Activated T-cell treated with anti-CD3 and anti-CD28 coated beads, Interleukin-2, amount 50 U/mL, for 4 hours (primary cell): ENCODE measurements at regions not wholly inside any gene's neighbourhood (a gene's known extent, or its start where the extent isn't known, plus 50 kb on each side); places are given as distances from the start of the nearest gene placed in this dataset.

Experiments
- ATAC-seq, 2 donors: fragments of 200-7000 bp; cut with Tn5 transposase; one replicate each; pipeline ENCODE4 v1.10.0; 2021
- DNase-seq: peaks from one replicate; pipeline ENCODE4 v3.0.0-alpha.2; 2020
- H3K27me3 Mint-ChIP-seq: one replicate; pipeline ENCODE4 v1.8.0; 2021; ENCODE audit warnings: low read depth, mixed read lengths
- H3K36me3 Mint-ChIP-seq: one replicate; pipeline ENCODE4 v1.8.0; 2022; ENCODE audit warnings: mixed read lengths; ENCODE audit not compliant: insufficient read depth
- H3K4me1 Mint-ChIP-seq: one replicate; pipeline ENCODE4 v1.8.0; 2021; ENCODE audit warnings: low read depth, mixed read lengths
- H3K4me3 Mint-ChIP-seq: one replicate; pipeline ENCODE4 v1.8.0; 2021; ENCODE audit warnings: mild to moderate bottlenecking, moderate library complexity, mixed read lengths
- H3K9me3 Mint-ChIP-seq: one replicate; pipeline ENCODE4 v1.8.0; 2021; ENCODE audit warnings: mixed read lengths

GRCh38 chr9:80595192-80595591, 1023.4 kb downstream of the TLE4 start:
- Mint-ChIP-seq H3K4me3 (no peak overlapping the region), H3K9me3 (peaks cover 10% of the 10 kb centered on the region)

GRCh38 chr9:80592413-80592812, 1020.6 kb downstream of the TLE4 start:
- H3K9me3 Mint-ChIP-seq: no peaks in the 10 kb centered on the region
- no peaks in the 10 kb centered on the region for H3K27me3 Mint-ChIP-seq
- H3K4me1 Mint-ChIP-seq: no peaks in the 10 kb centered on the region
- ATAC-seq (no peak), DNase-seq (no peak)
- H3K4me3 Mint-ChIP-seq: no peak overlapping the region
- H3K36me3 Mint-ChIP-seq: no peaks in the 10 kb centered on the region

More at GRCh38 chr9:80595192-80595591, 1023.4 kb downstream of the TLE4 start:
- no peaks in the 10 kb centered on the region for H3K36me3 Mint-ChIP-seq
- no peak for DNase-seq
- ATAC-seq: no peak
- no peaks in the 10 kb centered on the region for H3K4me1 Mint-ChIP-seq
- no peaks in the 10 kb centered on the region for H3K27me3 Mint-ChIP-seq

DNA sequence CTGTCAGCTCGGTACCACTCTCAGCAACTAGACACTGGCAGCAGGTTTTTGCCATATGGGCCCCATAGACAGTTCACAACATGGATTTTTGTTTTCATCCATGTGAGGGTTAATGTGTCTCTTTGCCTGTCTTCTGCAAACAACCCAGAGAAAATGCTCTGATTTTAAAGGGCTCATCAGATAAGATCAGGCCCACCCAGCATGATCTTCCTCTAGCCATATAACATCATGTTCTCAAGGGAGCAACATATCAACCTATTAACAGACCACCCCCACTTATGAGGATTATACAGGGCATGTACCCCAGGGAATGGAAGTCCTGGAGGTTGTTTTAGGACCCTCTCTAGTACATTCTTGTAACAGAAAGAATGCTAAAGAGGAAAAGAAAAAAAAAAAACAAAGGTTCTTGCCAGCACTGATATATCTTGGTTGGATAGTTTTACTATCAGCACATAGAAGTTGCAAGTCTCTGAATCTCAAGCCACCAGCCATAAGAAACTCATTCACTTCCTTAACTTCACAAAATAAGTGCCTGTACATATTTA, 1015.1 kb downstream of the TLE4 start:
- H3K36me3 Mint-ChIP-seq: no peaks in the 10 kb centered on the region
- DNase-seq (no peak), ATAC-seq (no peak)
- H3K4me3 Mint-ChIP-seq: no peak overlapping the region
- no peaks in the 10 kb centered on the region for H3K4me1 Mint-ChIP-seq
- no peaks in the 10 kb centered on the region for H3K27me3 Mint-ChIP-seq
- H3K9me3 Mint-ChIP-seq: peaks cover 2% of the 10 kb centered on the region

DNA sequence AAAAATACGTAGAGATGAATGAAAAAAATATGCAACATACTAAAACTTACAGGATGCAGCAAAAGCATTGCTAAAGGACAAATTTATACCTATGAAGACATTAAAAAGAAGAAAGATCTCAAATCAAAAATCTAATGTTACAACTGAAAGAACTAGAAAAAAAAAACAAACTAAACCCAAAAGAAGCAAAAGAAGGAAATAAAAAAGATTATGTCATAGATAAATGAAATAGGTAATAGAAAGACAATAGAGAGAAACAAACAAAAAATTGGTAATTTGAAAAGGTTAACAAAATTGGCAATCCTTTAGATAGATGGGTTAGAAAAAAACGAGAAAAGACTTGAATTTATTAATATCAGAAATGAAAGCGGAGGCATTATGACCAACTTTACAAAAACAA, 1000.2 kb downstream of the TLE4 start:
- no peaks in the 10 kb centered on the region for H3K27me3 Mint-ChIP-seq
- no peaks in the 10 kb centered on the region for H3K4me1 Mint-ChIP-seq
- ATAC-seq: no peak
- DNase-seq: no peak
- no peaks in the 10 kb centered on the region for H3K36me3 Mint-ChIP-seq
- peaks cover 47% of the 10 kb centered on the region for H3K9me3 Mint-ChIP-seq
- H3K4me3 Mint-ChIP-seq: no peak overlapping the region

DNA sequence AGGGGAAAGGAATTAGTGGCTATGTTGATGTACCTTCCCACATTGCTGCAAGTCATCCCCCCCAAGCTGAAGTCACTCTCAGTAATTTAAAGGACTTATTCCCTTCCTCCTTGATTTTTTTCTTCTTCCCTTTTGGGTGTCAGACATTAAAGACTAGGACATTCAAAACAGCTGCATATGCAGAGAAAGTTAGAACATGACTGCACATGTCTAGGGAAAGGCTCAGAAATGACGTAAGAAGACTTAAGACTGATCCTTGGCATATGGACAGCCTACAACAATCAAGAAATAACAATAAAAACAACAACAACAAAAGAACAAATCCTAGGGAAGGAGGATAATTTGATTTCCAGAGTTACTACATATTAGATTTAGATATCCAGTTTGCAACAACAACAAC, 997.5 kb downstream of the TLE4 start:
- no peak overlapping the region for H3K4me3 Mint-ChIP-seq
- no peak for DNase-seq
- no peak for ATAC-seq
- H3K27me3 Mint-ChIP-seq: no peaks in the 10 kb centered on the region
- no peaks in the 10 kb centered on the region for H3K4me1 Mint-ChIP-seq
- peaks cover 36% of the 10 kb centered on the region for H3K9me3 Mint-ChIP-seq
- no peaks in the 10 kb centered on the region for H3K36me3 Mint-ChIP-seq

GRCh38 chr9:80561526-80561925, 989.8 kb downstream of the TLE4 start:
- Mint-ChIP-seq H3K36me3 (no peaks in the 10 kb centered on the region), H3K9me3 (peaks cover 16% of the 10 kb centered on the region), H3K27me3 (no peaks in the 10 kb centered on the region), H3K4me1 (no peaks in the 10 kb centered on the region), H3K4me3 (no peak overlapping the region)
- DNase-seq (no peak), ATAC-seq (no peak)

DNA sequence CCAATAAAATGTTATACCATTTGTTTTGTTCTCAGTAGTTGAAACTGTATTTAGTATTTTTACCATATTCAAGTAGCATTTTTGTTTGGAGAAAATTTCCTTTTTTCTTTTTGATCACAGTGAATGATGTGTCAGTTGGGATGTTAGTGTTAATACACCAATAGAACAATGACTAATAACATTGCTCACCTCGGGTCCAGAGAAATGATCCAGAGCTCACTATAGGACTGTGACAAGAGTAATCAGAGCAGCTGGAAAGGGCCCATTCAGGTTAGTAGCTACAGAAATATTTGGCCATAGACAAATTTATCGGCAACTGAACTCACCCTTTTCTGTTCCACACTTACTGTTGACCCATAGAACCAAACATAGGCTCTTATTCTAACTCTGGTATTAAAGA, 989.2 kb downstream of the TLE4 start:
- Mint-ChIP-seq H3K4me3 (no peak overlapping the region), H3K9me3 (peaks cover 16% of the 10 kb centered on the region), H3K27me3 (no peaks in the 10 kb centered on the region), H3K36me3 (no peaks in the 10 kb centered on the region), H3K4me1 (no peaks in the 10 kb centered on the region)
- ATAC-seq (no peak), DNase-seq (no peak)

DNA sequence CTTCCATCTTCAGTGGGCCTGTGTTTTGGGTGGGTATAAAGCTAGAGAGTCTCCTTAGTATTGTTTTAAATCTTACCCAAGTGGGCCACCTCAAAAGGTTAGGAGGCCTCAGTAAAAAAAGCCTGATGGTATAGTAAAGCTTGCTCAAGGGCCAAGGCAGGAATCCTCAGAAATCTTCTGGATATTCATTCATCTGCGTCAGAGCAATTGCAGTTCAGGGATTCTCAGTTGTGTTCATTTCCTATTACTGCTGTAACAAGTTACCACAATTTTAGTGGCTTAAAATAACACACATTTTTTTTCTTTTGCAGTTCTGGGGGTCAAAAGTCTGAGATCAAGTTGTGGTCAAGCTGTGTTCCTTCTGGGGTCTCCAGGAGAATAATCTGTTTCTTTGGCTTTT, 985.5 kb downstream of the TLE4 start:
- no peak overlapping the region for H3K4me3 Mint-ChIP-seq
- no peaks in the 10 kb centered on the region for H3K36me3 Mint-ChIP-seq
- H3K9me3 Mint-ChIP-seq: peaks cover 6% of the 10 kb centered on the region
- ATAC-seq: no peak
- no peaks in the 10 kb centered on the region for H3K4me1 Mint-ChIP-seq
- no peaks in the 10 kb centered on the region for H3K27me3 Mint-ChIP-seq
- DNase-seq: no peak

GRCh38 chr9:80556631-80557030, 984.9 kb downstream of the TLE4 start:
- Mint-ChIP-seq H3K4me3 (no peak overlapping the region), H3K9me3 (peaks cover 6% of the 10 kb centered on the region)
- no peak for ATAC-seq

DNA sequence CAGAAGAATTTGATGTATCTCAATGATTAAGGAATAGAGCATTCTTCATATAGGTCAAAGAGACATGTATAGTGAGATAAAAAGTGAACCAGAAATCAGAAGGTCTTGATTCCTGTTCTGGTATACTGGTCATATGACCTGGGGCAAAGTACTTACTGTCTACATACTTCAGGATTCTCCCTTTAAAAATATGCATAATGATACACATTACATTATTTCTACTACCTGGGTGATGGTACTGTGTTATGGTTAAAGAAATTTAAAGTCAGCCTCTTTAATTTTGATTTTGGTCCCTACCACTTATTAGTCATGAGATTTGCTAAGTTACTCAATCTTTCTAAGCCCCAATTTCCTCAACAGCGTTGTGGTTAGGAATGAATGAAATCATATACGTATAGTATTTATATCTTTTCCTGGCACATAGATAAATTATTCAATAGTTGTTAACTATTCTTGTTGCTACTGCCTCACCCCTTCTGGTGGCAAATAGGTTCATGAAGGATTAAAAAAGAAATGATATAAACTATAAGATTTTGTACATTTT, 984.1 kb downstream of the TLE4 start:
- Mint-ChIP-seq H3K9me3 (peaks cover 6% of the 10 kb centered on the region), H3K4me3 (no peak overlapping the region), H3K27me3 (no peaks in the 10 kb centered on the region), H3K36me3 (no peaks in the 10 kb centered on the region), H3K4me1 (no peaks in the 10 kb centered on the region)
- DNase-seq: no peak
- no peak for ATAC-seq

More at GRCh38 chr9:80556631-80557030, 984.9 kb downstream of the TLE4 start:
- H3K4me1 Mint-ChIP-seq: no peaks in the 10 kb centered on the region
- no peak for DNase-seq
- no peaks in the 10 kb centered on the region for H3K36me3 Mint-ChIP-seq
- H3K27me3 Mint-ChIP-seq: no peaks in the 10 kb centered on the region

GRCh38 chr9:80554856-80555255, 983.1 kb downstream of the TLE4 start:
- H3K27me3 Mint-ChIP-seq: no peaks in the 10 kb centered on the region
- DNase-seq (no peak), ATAC-seq (no peak)
- H3K36me3 Mint-ChIP-seq: no peaks in the 10 kb centered on the region
- H3K9me3 Mint-ChIP-seq: peaks cover 6% of the 10 kb centered on the region
- H3K4me3 Mint-ChIP-seq: no peak overlapping the region
- no peaks in the 10 kb centered on the region for H3K4me1 Mint-ChIP-seq

DNA sequence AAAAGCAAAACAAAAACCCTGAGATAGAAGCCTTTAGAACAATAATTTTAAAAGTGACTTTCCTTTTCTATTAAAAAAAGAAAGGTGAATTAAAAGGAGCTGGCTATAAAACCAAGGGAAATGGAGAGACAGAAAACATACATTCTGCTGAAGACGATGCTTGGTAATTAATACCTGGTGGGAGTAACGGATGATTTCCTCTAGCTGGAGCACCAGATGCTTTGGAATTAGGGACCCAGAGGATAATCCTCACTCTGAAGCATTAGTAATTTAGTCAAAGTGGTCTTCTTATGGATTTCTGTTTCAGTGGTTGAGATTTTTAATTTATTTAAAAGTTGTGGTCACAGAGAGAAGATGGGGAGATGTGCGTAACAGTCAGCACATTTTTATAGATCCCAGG, 982.5 kb downstream of the TLE4 start:
- H3K27me3 Mint-ChIP-seq: no peaks in the 10 kb centered on the region
- no peak overlapping the region for H3K4me3 Mint-ChIP-seq
- no peaks in the 10 kb centered on the region for H3K4me1 Mint-ChIP-seq

DNA sequence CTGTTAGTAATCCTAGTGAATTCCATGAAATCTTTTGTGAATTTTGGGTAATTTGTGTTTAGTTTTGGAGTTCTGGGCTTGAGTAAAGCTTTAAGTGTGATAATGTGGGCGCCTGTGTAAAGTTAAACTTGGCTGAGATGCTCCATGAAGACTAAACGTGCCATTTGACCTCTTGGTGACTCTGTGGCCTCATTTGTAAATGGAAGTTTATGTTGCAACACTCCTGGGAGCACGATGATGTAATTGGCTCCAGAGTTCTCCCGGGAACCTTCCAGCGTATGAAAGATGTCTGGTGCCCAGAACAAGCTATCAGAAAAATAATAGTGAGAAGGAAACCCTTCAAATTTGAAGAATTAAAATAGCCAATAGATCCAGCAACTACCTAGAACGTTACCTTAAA, 981.2 kb downstream of the TLE4 start:
- no peak overlapping the region for H3K4me3 Mint-ChIP-seq
- ATAC-seq: no peak

More for the DNA sequence above, 982.5 kb downstream of the TLE4 start:
- no peak for DNase-seq
- Mint-ChIP-seq H3K36me3 (no peaks in the 10 kb centered on the region), H3K9me3 (peaks cover 6% of the 10 kb centered on the region)
- ATAC-seq: no peak

DNA sequence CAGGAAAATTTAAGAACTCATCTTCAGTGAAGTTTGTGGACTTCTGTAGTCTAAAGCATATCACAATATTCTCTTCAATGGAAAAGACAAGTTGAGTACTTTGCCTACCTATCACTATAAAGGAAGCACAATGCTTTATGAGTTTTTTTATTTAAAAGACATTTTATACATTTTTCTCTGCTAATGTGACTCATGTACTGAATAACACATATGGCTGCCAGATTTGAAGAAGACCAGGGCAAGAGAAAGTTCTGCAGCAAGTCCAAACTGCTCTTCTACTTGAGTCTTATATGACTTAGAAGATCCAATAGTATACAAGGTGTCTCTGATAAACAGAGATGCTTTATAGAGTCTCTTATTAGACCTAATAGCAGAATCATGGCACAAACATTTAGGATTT, 978.4 kb downstream of the TLE4 start:
- Mint-ChIP-seq H3K4me1 (no peaks in the 10 kb centered on the region), H3K9me3 (no peaks in the 10 kb centered on the region), H3K27me3 (no peaks in the 10 kb centered on the region), H3K36me3 (no peaks in the 10 kb centered on the region), H3K4me3 (no peak overlapping the region)
- DNase-seq: no peak
- no peak for ATAC-seq

More for the DNA sequence above, 981.2 kb downstream of the TLE4 start:
- Mint-ChIP-seq H3K4me1 (no peaks in the 10 kb centered on the region), H3K9me3 (peaks cover 3% of the 10 kb centered on the region), H3K27me3 (no peaks in the 10 kb centered on the region), H3K36me3 (no peaks in the 10 kb centered on the region)
- DNase-seq: no peak

DNA sequence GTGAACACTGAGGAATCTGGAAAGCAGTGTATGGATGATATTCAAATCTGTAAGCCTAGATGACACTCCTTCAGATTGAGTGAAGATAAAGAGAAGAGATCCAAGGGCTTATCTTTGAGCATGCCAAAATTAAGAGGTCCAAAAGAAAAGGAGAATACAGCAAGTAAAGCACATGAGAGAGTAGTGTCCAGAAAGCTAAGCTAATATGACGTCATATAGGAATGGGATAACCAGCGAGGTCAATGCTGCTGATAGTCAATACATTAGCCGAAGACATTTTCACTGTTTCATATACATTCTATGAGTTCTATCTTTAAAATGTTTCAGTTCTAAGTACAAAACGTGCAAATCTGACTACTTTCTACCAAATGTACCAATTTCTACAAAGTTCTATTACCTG, 975.8 kb downstream of the TLE4 start:
- H3K4me1 Mint-ChIP-seq: no peaks in the 10 kb centered on the region
- no peaks in the 10 kb centered on the region for H3K36me3 Mint-ChIP-seq
- DNase-seq: no peak
- H3K9me3 Mint-ChIP-seq: no peaks in the 10 kb centered on the region
- no peak for ATAC-seq
- no peaks in the 10 kb centered on the region for H3K27me3 Mint-ChIP-seq
- H3K4me3 Mint-ChIP-seq: no peak overlapping the region

DNA sequence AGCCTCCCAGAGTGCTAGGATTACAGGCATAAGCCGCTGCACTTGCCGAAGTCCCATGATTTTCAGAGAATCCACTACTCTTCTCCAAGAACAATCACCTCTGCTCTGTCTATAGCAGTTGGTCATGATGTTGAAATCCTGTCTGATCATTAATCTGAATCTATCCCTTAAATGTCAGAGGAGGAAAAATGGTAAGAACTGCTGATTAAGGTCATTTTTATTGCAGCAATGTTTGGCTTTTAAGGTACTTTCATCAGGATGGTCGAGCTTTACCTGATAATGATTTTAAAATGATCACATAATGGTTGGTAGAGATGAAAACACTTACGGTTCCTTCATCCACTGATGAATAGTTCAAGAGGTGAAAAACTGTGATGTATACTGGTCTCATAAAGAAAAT, 968.6 kb downstream of the TLE4 start:
- no peak for ATAC-seq
- Mint-ChIP-seq H3K27me3 (no peaks in the 10 kb centered on the region), H3K4me1 (no peaks in the 10 kb centered on the region), H3K4me3 (no peak overlapping the region), H3K9me3 (no peaks in the 10 kb centered on the region), H3K36me3 (no peaks in the 10 kb centered on the region)
- DNase-seq: no peak
